Endothelial cell of umbilical vein (primary cell): ENCODE measurements at regions not wholly inside any gene's neighbourhood (a gene's known extent, or its start where the extent isn't known, plus 50 kb on each side); places are given as distances from the start of the nearest gene placed in this dataset.
"Not testable (repeated sequence)": the region's sequence is repeated elsewhere in the genome, so short reads cannot be mapped to it uniquely, and the experiment has no call there.

Source experiments
- BruUV-seq: library from RNA; stranded (reverse); fragments of 400-500 nt; replicated peaks from 2 replicates; lab custom pipeline; 2021; lab: Mats Ljungman, UMichigan
- CTCF ChIA-PET: fragments of 300-600, 350-600 bp; sonication (Branson Sonifier 250); formaldehyde crosslinking; loops from one replicate; lab custom pipeline; 2021; ENCODE audit warnings: antibody characterized with exemption, inconsistent platforms; lab: Charles Lee
- POLR2A ChIA-PET: fragments of 300-600, 350-600 bp; sonication (Branson Sonifier 250); formaldehyde crosslinking; loops from one replicate; lab custom pipeline; 2021; ENCODE audit warnings: antibody characterized with exemption, inconsistent platforms; lab: Charles Lee
- DNase-seq: peaks from one replicate; pipeline ENCODE4 v3.0.0-alpha.2; 2011; ENCODE audit warnings: low read depth, low spot score
- FAIRE-seq: peaks from 2 replicates; lab custom pipeline; 2011; peaks lifted over from hg19 to GRCh38; lab: Jason Lieb, UNC
- H2AFZ ChIP-seq: 2 replicates; pipeline ENCODE4 v1.6.0; 2012; ENCODE audit warnings: low read depth, low read length, control low read depth, inconsistent platforms
- H3K27ac ChIP-seq: 2 replicates; pipeline ENCODE4 v1.5.1; 2011; ENCODE audit warnings: low read depth, mild to moderate bottlenecking, control low read depth, low read length, moderate library complexity; ENCODE audit not compliant: insufficient read depth
- H3K27me3 ChIP-seq, 2 experiments: 2 replicates each; pipeline versions ENCODE4 v1.6.0 to v1.6.1; 2011; ENCODE audit warnings: low read length in 2 of 2, mixed read lengths in 1 of 2; ENCODE audit not compliant: control insufficient read depth in 2 of 2, insufficient read depth in 2 of 2
- H3K36me3 ChIP-seq, 2 experiments: 2 replicates in 1 of 2; 3 replicates in 1 of 2; pipeline ENCODE4 v1.5.1; 2011; ENCODE audit warnings: low read length in 2 of 2, mild to moderate bottlenecking in 1 of 2, moderate library complexity in 1 of 2; ENCODE audit not compliant: control insufficient read depth in 2 of 2, insufficient read depth in 2 of 2; ENCODE audit errors: extremely low read depth in 1 of 2
- H3K4me1 ChIP-seq: 3 replicates; pipeline ENCODE4 v1.5.1; 2011; ENCODE audit warnings: mild to moderate bottlenecking, low read length; ENCODE audit not compliant: control insufficient read depth, insufficient read depth; ENCODE audit errors: extremely low read depth
- H3K4me2 ChIP-seq: 2 replicates; pipeline ENCODE4 v1.6.1; 2011; ENCODE audit warnings: low read length, control low read depth, mixed read lengths; ENCODE audit not compliant: insufficient read depth
- H3K4me3 ChIP-seq, 3 experiments: fragments of 200-600 bp in 1 of 3; sonication (generic), shearing (Covaris generic) in 1 of 3; replicated peaks in 1 of 3; 2 replicates each; pipeline ENCODE4 v1.5.1; 2011 to 2016; ENCODE audit warnings: control low read depth in 3 of 3, low read length in 3 of 3, mild to moderate bottlenecking in 2 of 3, inconsistent platforms in 1 of 3, low read depth in 1 of 3, moderate library complexity in 1 of 3; ENCODE audit not compliant: insufficient read depth in 1 of 3
- H3K79me2 ChIP-seq: 2 replicates; pipeline ENCODE4 v1.6.0; 2012; ENCODE audit warnings: low read length, inconsistent platforms; ENCODE audit not compliant: control insufficient read depth, insufficient read depth
- H3K9ac ChIP-seq: replicated peaks from 2 replicates; pipeline ENCODE3; 2011; ENCODE audit warnings: low read length, control low read depth; ENCODE audit not compliant: insufficient read depth; ENCODE audit errors: extremely low read depth
- H3K9me1 ChIP-seq: replicated peaks from 3 replicates; pipeline ENCODE4 v1.6.0; 2011; ENCODE audit warnings: mild to moderate bottlenecking, low read length; ENCODE audit not compliant: control insufficient read depth, insufficient read depth; ENCODE audit errors: extremely low read depth
- H3K9me3 ChIP-seq: replicated peaks from 2 replicates; pipeline ENCODE4 v1.5.1; 2012; ENCODE audit warnings: low read length, inconsistent platforms; ENCODE audit not compliant: control insufficient read depth, insufficient read depth
- H4K20me1 ChIP-seq: replicated peaks from 2 replicates; pipeline ENCODE3; 2011; ENCODE audit warnings: mild to moderate bottlenecking, low read length; ENCODE audit not compliant: control insufficient read depth, insufficient read depth; ENCODE audit errors: extremely low read depth
- dilution Hi-C: fragments of 300-500 bp; cut with MboI; formaldehyde crosslinking; loops from one replicate; pipeline ENCODE4 v1.15.0; 2019; ENCODE audit warnings: low sequenced_read_pairs; ENCODE audit not compliant: extremely low pct_ligation_motif_present
- intact Hi-C: fragments of 100-400 bp; cut with micrococcal nuclease; formaldehyde crosslinking; loops from one replicate; pipeline ENCODE4 v1.10.0; 2022

DNA sequence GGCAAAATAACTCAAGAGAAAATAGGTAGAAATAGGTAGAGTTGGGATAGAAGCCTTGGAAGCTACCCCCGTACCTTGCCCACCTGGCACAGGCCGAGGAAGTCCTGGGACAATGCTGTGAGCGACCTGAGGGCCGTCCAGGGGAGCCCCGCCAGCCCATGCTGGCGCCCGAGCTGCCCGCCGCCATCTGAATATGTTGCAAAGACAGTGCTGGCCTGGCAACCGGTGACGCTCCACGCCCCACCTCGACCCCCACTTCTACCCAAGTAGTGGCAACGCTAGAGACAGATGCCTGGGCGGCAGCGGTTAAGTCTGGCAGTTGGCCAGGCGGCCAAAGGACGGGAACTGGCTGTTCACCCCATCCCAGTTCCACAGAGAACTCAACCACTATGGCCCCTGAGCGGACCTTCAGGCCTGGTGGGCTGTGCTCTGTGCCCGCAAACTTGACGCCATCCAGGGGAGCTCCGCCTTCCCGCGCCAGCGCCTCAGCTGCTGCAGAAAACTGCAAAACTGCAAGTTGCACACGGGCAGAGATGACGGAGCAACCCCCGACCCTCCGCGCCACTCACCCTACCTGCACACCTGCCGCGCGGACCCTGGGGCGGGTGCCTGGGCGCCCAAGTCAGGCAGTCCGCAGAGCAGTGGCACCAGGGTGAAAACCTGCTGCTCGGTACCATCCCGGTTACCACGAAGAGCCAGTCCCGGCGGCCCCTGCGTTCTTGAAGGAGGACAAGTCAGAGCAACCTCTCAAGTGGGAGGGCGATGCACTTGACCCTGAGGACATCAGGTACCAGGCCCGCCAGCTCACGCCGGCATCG is 917.0 kb downstream of the FOXD4L5 start:
- H3K27me3 ChIP-seq, H3K9me1 ChIP-seq, H3K9ac ChIP-seq, H3K4me1 ChIP-seq, CTCF ChIA-PET, H4K20me1 ChIP-seq, H2AFZ ChIP-seq, H3K36me3 ChIP-seq, H3K9me3 ChIP-seq, BruUV-seq, FAIRE-seq, intact Hi-C loops, H3K4me2 ChIP-seq, dilution Hi-C loops, DNase-seq, H3K79me2 ChIP-seq, POLR2A ChIA-PET, H3K27ac ChIP-seq: not testable (repeated sequence)
- H3K4me3 ChIP-seq = peak overlapping the region in 1 of 3 experiments; percentile 18
